ENCODE measurements at regions not wholly inside any gene's neighbourhood (a gene's known extent, or its start where the extent isn't known, plus 50 kb on each side); places are given as distances from the start of the nearest gene placed in this dataset.

GRCh38 chr16:64702415-64702814, 419.4 kb downstream of the CDH11 start:
- DNase-seq (ENCODE audit: low spot score) = no peak
- intact Hi-C loops (cut with DNase I) = no loop called here
- 32% methylated on average over 1 of the region's 1 CpG for WGBS
- TF ChIP-seq POLR2A (IDR thresholded peaks at IDR 0.05) (no peak), POLR2AphosphoS5 (IDR thresholded peaks at IDR 0.05) (no peak)
- TF ChIP-seq, protein P1, sequence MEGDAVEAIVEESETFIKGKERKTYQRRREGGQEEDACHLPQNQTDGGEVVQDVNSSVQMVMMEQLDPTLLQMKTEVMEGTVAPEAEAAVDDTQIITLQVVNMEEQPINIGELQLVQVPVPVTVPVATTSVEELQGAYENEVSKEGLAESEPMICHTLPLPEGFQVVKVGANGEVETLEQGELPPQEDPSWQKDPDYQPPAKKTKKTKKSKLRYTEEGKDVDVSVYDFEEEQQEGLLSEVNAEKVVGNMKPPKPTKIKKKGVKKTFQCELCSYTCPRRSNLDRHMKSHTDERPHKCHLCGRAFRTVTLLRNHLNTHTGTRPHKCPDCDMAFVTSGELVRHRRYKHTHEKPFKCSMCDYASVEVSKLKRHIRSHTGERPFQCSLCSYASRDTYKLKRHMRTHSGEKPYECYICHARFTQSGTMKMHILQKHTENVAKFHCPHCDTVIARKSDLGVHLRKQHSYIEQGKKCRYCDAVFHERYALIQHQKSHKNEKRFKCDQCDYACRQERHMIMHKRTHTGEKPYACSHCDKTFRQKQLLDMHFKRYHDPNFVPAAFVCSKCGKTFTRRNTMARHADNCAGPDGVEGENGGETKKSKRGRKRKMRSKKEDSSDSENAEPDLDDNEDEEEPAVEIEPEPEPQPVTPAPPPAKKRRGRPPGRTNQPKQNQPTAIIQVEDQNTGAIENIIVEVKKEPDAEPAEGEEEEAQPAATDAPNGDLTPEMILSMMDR (IDR thresholded peaks at IDR 0.05) = no peak
- H3K27me3 ChIP-seq (replicated peaks; ENCODE audit: insufficient read depth) = no peaks in the 10 kb centered on the region
- no peaks in the 10 kb centered on the region for H3K4me1 ChIP-seq (replicated peaks)
- H3K9me3 ChIP-seq = no peaks in the 10 kb centered on the region
- H3K27ac ChIP-seq = no peak overlapping the region
- H3K36me3 ChIP-seq = no peaks in the 10 kb centered on the region
- H3K4me3 ChIP-seq = no peak overlapping the region

- no peak for TF ChIP-seq POLR2AphosphoS5 (IDR thresholded peaks at IDR 0.05)
- TF ChIP-seq POLR2A (IDR thresholded peaks at IDR 0.05) = no peak
- TF ChIP-seq, protein P1 (IDR thresholded peaks at IDR 0.05) = no peak
- Histone ChIP-seq H3K36me3 (no peaks in the 10 kb centered on the region), H3K4me1 (replicated peaks) (no peaks in the 10 kb centered on the region), H3K4me3 (no peak overlapping the region), H3K27me3 (replicated peaks; ENCODE audit: insufficient read depth) (no peaks in the 10 kb centered on the region), H3K9me3 (no peaks in the 10 kb centered on the region), H3K27ac (no peak overlapping the region)
- no peak for DNase-seq (ENCODE audit: low spot score)
- intact Hi-C loops (cut with DNase I) = no loop called here
- WGBS = 94% methylated on average over 3 of the region's 3 CpGs
These were observed 421.2 kb downstream of the CDH11 start for GRCh38 chr16:64700628-64701027.

- no peaks in the 10 kb centered on the region for H3K9me3 ChIP-seq
- intact Hi-C loops (cut with DNase I) = no loop called here
- H3K4me3 ChIP-seq = no peak overlapping the region
- no peak overlapping the region for H3K27ac ChIP-seq
- WGBS = 21% methylated on average over 1 of the region's 1 CpG
- DNase-seq (ENCODE audit: low spot score) = no peak
- no peaks in the 10 kb centered on the region for H3K27me3 ChIP-seq (replicated peaks; ENCODE audit: insufficient read depth)
- no peaks in the 10 kb centered on the region for H3K4me1 ChIP-seq (replicated peaks)
- no peaks in the 10 kb centered on the region for H3K36me3 ChIP-seq
- no peak for TF ChIP-seq POLR2A (IDR thresholded peaks at IDR 0.05)
These were observed 425.0 kb downstream of the CDH11 start for GRCh38 chr16:64696866-64697265.

- no peak for TF ChIP-seq POLR2A (IDR thresholded peaks at IDR 0.05)
- TF ChIP-seq POLR2AphosphoS5 (IDR thresholded peaks at IDR 0.05) = no peak
- TF ChIP-seq, protein P1 (IDR thresholded peaks at IDR 0.05) = no peak
- DNase-seq (ENCODE audit: low spot score) = no peak
- no peaks in the 10 kb centered on the region for H3K27me3 ChIP-seq (replicated peaks; ENCODE audit: insufficient read depth)
- H3K36me3 ChIP-seq = no peaks in the 10 kb centered on the region
- no peaks in the 10 kb centered on the region for H3K4me1 ChIP-seq (replicated peaks)
- intact Hi-C loops (cut with DNase I) = no loop called here
- H3K9me3 ChIP-seq = no peaks in the 10 kb centered on the region
- H3K4me3 ChIP-seq = no peak overlapping the region
- 80% methylated on average over 4 of the region's 4 CpGs for WGBS
- H3K27ac ChIP-seq = no peak overlapping the region
These were observed 426.2 kb downstream of the CDH11 start for GRCh38 chr16:64695684-64696083.

GRCh38 chr16:64693946-64694345, 427.9 kb downstream of the CDH11 start:
- Histone ChIP-seq H3K4me3 (no peak overlapping the region), H3K36me3 (no peaks in the 10 kb centered on the region), H3K27me3 (replicated peaks; ENCODE audit: insufficient read depth) (no peaks in the 10 kb centered on the region), H3K4me1 (replicated peaks) (no peaks in the 10 kb centered on the region), H3K27ac (no peak overlapping the region), H3K9me3 (no peaks in the 10 kb centered on the region)
- intact Hi-C loops (cut with DNase I) = no loop called here
- WGBS = 65% methylated on average over 3 of the region's 3 CpGs
- no peak for DNase-seq (ENCODE audit: low spot score)
- TF ChIP-seq POLR2AphosphoS5 (IDR thresholded peaks at IDR 0.05) = no peak
- TF ChIP-seq, protein P1 (IDR thresholded peaks at IDR 0.05) = no peak
- no peak for TF ChIP-seq POLR2A (IDR thresholded peaks at IDR 0.05)

Data from prostate gland (tissue), 2 donors.